A549 (cell line): ENCODE measurements at regions not wholly inside any gene's neighbourhood (a gene's known extent, or its start where the extent isn't known, plus 50 kb on each side); places are given as distances from the start of the nearest gene placed in this dataset.
A peak's percentile ranks its signal among the peaks of the same experiment; 100 is the strongest.

Source experiments
- ATAC-seq, 2 experiments: fragments of 200-7000 bp in 1 of 2; fragments of >200 bp in 1 of 2; cut with Nextera tagmentation in 1 of 2; cut with Tn5 transposase in 1 of 2; 3 replicates each; pipeline versions ENCODE4 v1.8.0 to v1.9.1; 2018 to 2020; ENCODE audit warnings: mild to moderate bottlenecking in 1 of 2, moderate library complexity in 1 of 2
- CTCF ChIA-PET: fragments of 300-600 bp; sonication (Branson Sonifier 250); formaldehyde crosslinking; extraction: SDS; loops from one replicate; lab custom pipeline; 2021; ENCODE audit warnings: antibody characterized with exemption, inconsistent platforms; lab: Yijun Ruan, JAX
- POLR2A ChIA-PET: fragments of 350-600 bp; formaldehyde crosslinking; extraction: SDS; loops from one replicate; lab custom pipeline; 2021; ENCODE audit warnings: antibody characterized with exemption, inconsistent platforms; lab: Yijun Ruan, JAX
- DNase-seq, 2 experiments: peaks; one replicate each; pipeline versions ENCODE4 v3.0.0 to v3.0.0-alpha.2; 2011 to 2016; ENCODE audit warnings: low read depth in 1 of 2, low spot score in 1 of 2
- FAIRE-seq: peaks from 2 replicates; lab custom pipeline; 2011; peaks lifted over from hg19 to GRCh38; lab: Jason Lieb, UNC
- H3K27ac ChIP-seq, 2 experiments: fragments of >200 bp; sonication (Bioruptor Twin); formaldehyde crosslinking; 3 replicates each; pipeline ENCODE4 v1.5.1; 2016 to 2017
- H3K4me1 ChIP-seq: fragments of >200 bp; sonication (Bioruptor Twin); formaldehyde crosslinking; 3 replicates; pipeline ENCODE4 v1.6.1; 2016
- H3K4me2 ChIP-seq: fragments of >200 bp; sonication (Bioruptor Twin); formaldehyde crosslinking; 3 replicates; pipeline ENCODE4 v1.6.1; 2016
- H3K4me3 ChIP-seq: fragments of >200 bp; sonication (Bioruptor Twin); formaldehyde crosslinking; 3 replicates; pipeline ENCODE4 v1.5.1; 2016
- H3K9me3 ChIP-seq: fragments of >200 bp; sonication (Bioruptor Twin); formaldehyde crosslinking; 3 replicates; pipeline ENCODE4 v1.6.1; 2016
- CTCF ChIP-seq: fragments of >200 bp; sonication (Bioruptor Twin); formaldehyde crosslinking; IDR thresholded peaks from 3 replicates; pipeline ENCODE4 v1.5.1; 2016
- EHF ChIP-seq: fragments of 250-450 bp; sonication (Bioruptor Pico); IDR thresholded peaks from 2 replicates; pipeline ENCODE4 v1.5.0; 2020; ENCODE audit warnings: mild to moderate bottlenecking
- EHMT2 ChIP-seq: fragments of 200-600 bp; sonication (generic); IDR thresholded peaks from 2 replicates; pipeline ENCODE4 v1.6.1; 2016; ENCODE audit warnings: antibody characterized with exemption, low read depth, mild to moderate bottlenecking, moderate library complexity
- FOSB ChIP-seq: fragments of 250-450 bp; sonication (Bioruptor Pico); IDR thresholded peaks from 2 replicates; pipeline ENCODE4 v1.5.0; 2020; ENCODE audit warnings: mild to moderate bottlenecking, moderate library complexity
- FOXS1 ChIP-seq: fragments of 250-450 bp; sonication (Bioruptor Pico); IDR thresholded peaks from 2 replicates; pipeline ENCODE4 v1.5.0; 2020; ENCODE audit warnings: mild to moderate bottlenecking, moderate library complexity
- HMGXB4 ChIP-seq: fragments of 250-450 bp; sonication (Bioruptor Pico); IDR thresholded peaks from 2 replicates; pipeline ENCODE4 v1.5.0; 2021; ENCODE audit warnings: mild to moderate bottlenecking, moderate library complexity, borderline replicate concordance
- HOXA7 ChIP-seq: fragments of 250-450 bp; sonication (Bioruptor Pico); IDR thresholded peaks from 2 replicates; pipeline ENCODE4 v1.5.0; 2020; ENCODE audit warnings: mild to moderate bottlenecking, moderate library complexity
- JUNB ChIP-seq: fragments of >200 bp; sonication (Bioruptor Twin); formaldehyde crosslinking; IDR thresholded peaks from 2 replicates; pipeline ENCODE4 v1.6.1; 2016
- NR3C1 ChIP-seq: fragments of >200 bp; sonication (Bioruptor Twin); formaldehyde crosslinking; IDR thresholded peaks from 3 replicates; pipeline ENCODE4 v1.6.1; 2017
- RNF2 ChIP-seq: fragments of 200-600 bp; sonication (generic); IDR thresholded peaks from 2 replicates; pipeline ENCODE4 v1.6.1; 2016; ENCODE audit warnings: low read depth, mild to moderate bottlenecking, antibody characterized with exemption, moderate library complexity, borderline replicate concordance
- SREBF2 ChIP-seq: fragments of 450-650 bp; IDR thresholded peaks from 2 replicates; pipeline ENCODE4 v1.6.1; 2014; ENCODE audit warnings: mild to moderate bottlenecking, moderate library complexity
- ZC3H11A ChIP-seq: fragments of 450-650 bp; IDR thresholded peaks from 2 replicates; pipeline ENCODE4 v1.6.1; 2014; ENCODE audit warnings: antibody characterized with exemption, mild to moderate bottlenecking
- WGBS: methylation state at CpG from one replicate; pipeline ENCODE4 v1.1.6; 2017; ENCODE audit errors: missing lambda C conversion rate; 5-methylcytosine and 5-hydroxymethylcytosine counted together

GRCh38 chr7:12943781-12944180 is 256.3 kb downstream of the ARL4A start:
- ATAC-seq: no peak
- CTCF ChIA-PET: interaction anchor here (0.7 kb wide), 1 partner anchor 13 kb away, joined by 3 read pairs; no protein-coding TSS in a partner anchor
- Histone ChIP-seq H3K9me3 (peaks cover 4% of the 10 kb centered on the region; the same call in 1 of the 3 replicates), H3K4me3 (no peak overlapping the region), H3K4me1 (peaks cover 26% of the 10 kb centered on the region), H3K4me2 (peak overlapping the region; percentile 65; the same call in 2 of the 3 replicates), H3K27ac (no peak overlapping the region)
- no peak for DNase-seq
- no peak for FAIRE-seq
- WGBS: 57% methylated on average over 2 of the region's 2 CpGs
- POLR2A ChIA-PET: no interaction called here
- TF ChIP-seq CTCF (no peak), FOXS1 (CRISPR knock-in tag) (no peak), SREBF2 (no peak), HMGXB4 (CRISPR knock-in tag) (no peak), HOXA7 (CRISPR knock-in tag) (no peak), NR3C1 (no peak), EHMT2 (no peak)
- TF ChIP-seq, all 56 proteins: peak for 0

GRCh38 chr7:12945901-12946300 is 258.5 kb downstream of the ARL4A start:
- Histone ChIP-seq H3K4me2 (no peak overlapping the region), H3K4me1 (peaks cover 37% of the 10 kb centered on the region), H3K4me3 (no peak overlapping the region), H3K27ac (no peak overlapping the region), H3K9me3 (no peaks in the 10 kb centered on the region)
- CTCF ChIA-PET: interaction anchor here (0.6 kb wide), 1 partner anchor 250 kb away, joined by 3 read pairs; no protein-coding TSS in a partner anchor
- no peak for DNase-seq
- TF ChIP-seq FOSB (CRISPR knock-in tag): no peak
- 50% methylated on average over 2 of the region's 2 CpGs for WGBS
- FAIRE-seq: peak; percentile 7
- POLR2A ChIA-PET: interaction anchor here (0.6 to 0.7 kb wide), 2 partner anchors 152 to 259 kb away, joined by 3 to 5 read pairs; partner anchors contain the start of gene ARL4A
- ATAC-seq: no peak

- Histone ChIP-seq H3K4me1 (peaks cover 41% of the 10 kb centered on the region), H3K27ac (no peak overlapping the region), H3K4me2 (no peak overlapping the region), H3K4me3 (no peak overlapping the region), H3K9me3 (no peaks in the 10 kb centered on the region)
- no peak for FAIRE-seq
- 76% methylated on average over 5 of the region's 5 CpGs for WGBS
- ChIA-PET POLR2A (no interaction called here), CTCF (interaction anchor here (1.7 kb wide), 1 partner anchor 261 kb away, joined by 5 read pairs; no protein-coding TSS in a partner anchor)
- no peak for DNase-seq
- no peak for ATAC-seq
- no peak for TF ChIP-seq EHF (CRISPR knock-in tag)
- TF ChIP-seq CTCF: no peak
- no peak for TF ChIP-seq RNF2
- no peak for TF ChIP-seq HOXA7 (CRISPR knock-in tag)
- TF ChIP-seq JUNB: no peak
- no peak for TF ChIP-seq ZC3H11A
Observed at GRCh38 chr7:12947465-12947864, 260.0 kb downstream of the ARL4A start.
